ENCODE measurements at regions not wholly inside any gene's neighbourhood (a gene's known extent, or its start where the extent isn't known, plus 50 kb on each side); places are given as distances from the start of the nearest gene placed in this dataset.
A peak's percentile ranks its signal among the peaks of the same experiment; 100 is the strongest.

- TF ChIP-seq CTCF (IDR thresholded peaks at IDR 0.05; ENCODE audit: low read depth, low read length, missing control alignments), result no peak
- no peak overlapping the region for H3K4me3 ChIP-seq (replicated peaks; ENCODE audit: low read depth, low read length)
- no peak for DNase-seq (ENCODE audit: extremely low read depth, low read depth)
These were observed 354.1 kb upstream of the SLC30A5 start for GRCh38 chr5:68739752-68740151.

- TF ChIP-seq CTCF (IDR thresholded peaks at IDR 0.05; ENCODE audit: low read depth, low read length, missing control alignments), result no peak
- no peak overlapping the region for H3K4me3 ChIP-seq (replicated peaks; ENCODE audit: low read depth, low read length)
- no peak for DNase-seq (ENCODE audit: extremely low read depth, low read depth)
These were observed 353.4 kb upstream of the SLC30A5 start for GRCh38 chr5:68740226-68740910.

GRCh38 chr5:68744206-68744605 lies 349.6 kb upstream of the SLC30A5 start:
- H3K4me3 ChIP-seq (replicated peaks; ENCODE audit: low read depth, low read length), result no peak overlapping the region
- no peak for TF ChIP-seq CTCF (IDR thresholded peaks at IDR 0.05; ENCODE audit: low read depth, low read length, missing control alignments)
- DNase-seq (ENCODE audit: extremely low read depth, low read depth), result no peak

- H3K4me3 ChIP-seq (replicated peaks; ENCODE audit: low read depth, low read length), result no peak overlapping the region
- DNase-seq (ENCODE audit: extremely low read depth, low read depth), result no peak
- peak; percentile 48 for TF ChIP-seq CTCF (IDR thresholded peaks at IDR 0.05; ENCODE audit: low read depth, low read length, missing control alignments)
These were observed 348.4 kb upstream of the SLC30A5 start for GRCh38 chr5:68745448-68745847.

GRCh38 chr5:68746220-68746619 lies 347.6 kb upstream of the SLC30A5 start:
- no peak for DNase-seq (ENCODE audit: extremely low read depth, low read depth)
- H3K4me3 ChIP-seq (replicated peaks; ENCODE audit: low read depth, low read length), result no peak overlapping the region
- no peak for TF ChIP-seq CTCF (IDR thresholded peaks at IDR 0.05; ENCODE audit: low read depth, low read length, missing control alignments)

GRCh38 chr5:68746643-68747420 lies 347.0 kb upstream of the SLC30A5 start:
- TF ChIP-seq CTCF (IDR thresholded peaks at IDR 0.05; ENCODE audit: low read depth, low read length, missing control alignments), result no peak
- DNase-seq (ENCODE audit: extremely low read depth, low read depth), result no peak
- no peak overlapping the region for H3K4me3 ChIP-seq (replicated peaks; ENCODE audit: low read depth, low read length)

Measured in HFF-Myc (cell line).